CD4-positive, CD25-positive, alpha-beta regulatory T cell (primary cell): ENCODE measurements at regions not wholly inside any gene's neighbourhood (a gene's known extent, or its start where the extent isn't known, plus 50 kb on each side); places are given as distances from the start of the nearest gene placed in this dataset.

Source experiments
- ATAC-seq, 2 donors: fragments of 150-1000 bp; cut with Tn5 transposase; one replicate each; pipeline ENCODE4 v1.10.0; 2021; ENCODE audit warnings: low read depth in 2 of 2, moderate number of reproducible peaks in 2 of 2, moderate library complexity in 1 of 2
- DNase-seq, 3 donors: peaks; one replicate each; pipeline versions ENCODE4 v3.0.0 to v3.0.0-alpha.2; 2012 to 2022; ENCODE audit warnings: mixed read lengths in 1 of 3
- H3K27ac ChIP-seq: one replicate; pipeline ENCODE4 v1.7.0; 2013; ENCODE audit warnings: mild to moderate bottlenecking, low read length; ENCODE audit not compliant: insufficient read depth, poor library complexity, severe bottlenecking
- H3K27me3 ChIP-seq: one replicate; pipeline ENCODE4 v1.7.0; 2013; ENCODE audit warnings: low read length; ENCODE audit not compliant: control insufficient read depth, insufficient read depth
- H3K36me3 ChIP-seq: one replicate; pipeline ENCODE4 v1.7.0; 2013; ENCODE audit warnings: mild to moderate bottlenecking, low read length, moderate library complexity; ENCODE audit not compliant: control insufficient read depth, insufficient read depth
- H3K4me1 ChIP-seq: 2 replicates; pipeline ENCODE4 v1.7.0; 2013; ENCODE audit warnings: mild to moderate bottlenecking, low read length; ENCODE audit not compliant: insufficient read depth, control insufficient read depth, poor library complexity, severe bottlenecking
- H3K4me3 ChIP-seq: one replicate; pipeline ENCODE4 v1.7.0; 2013; ENCODE audit warnings: low read depth, mild to moderate bottlenecking, low read length, moderate library complexity
- H3K9me3 ChIP-seq, 2 experiments: 1 replicate in 1 of 2; 2 replicates in 1 of 2; pipeline ENCODE4 v1.7.0; 2013; ENCODE audit warnings: low read length in 2 of 2, mild to moderate bottlenecking in 1 of 2, moderate library complexity in 1 of 2; ENCODE audit not compliant: control insufficient read depth in 2 of 2
- H3K27ac Mint-ChIP-seq, 3 donors: one replicate each; pipeline ENCODE4 v1.8.0; 2020 to 2022; ENCODE audit warnings: mild to moderate bottlenecking in 3 of 3, mixed read lengths in 3 of 3, moderate library complexity in 2 of 3
- H3K27me3 Mint-ChIP-seq: one replicate; pipeline ENCODE4 v1.8.0; 2022; ENCODE audit warnings: mild to moderate bottlenecking, mixed read lengths
- H3K36me3 Mint-ChIP-seq: one replicate; pipeline ENCODE4 v1.8.0; 2020; ENCODE audit warnings: mixed read lengths
- H3K4me1 Mint-ChIP-seq, 4 donors: one replicate each; pipeline ENCODE4 v1.8.0; 2020 to 2022; ENCODE audit warnings: mixed read lengths in 4 of 4, mild to moderate bottlenecking in 1 of 4
- H3K4me3 Mint-ChIP-seq, 4 donors: one replicate each; pipeline ENCODE4 v1.8.0; 2020 to 2022; ENCODE audit warnings: mild to moderate bottlenecking in 4 of 4, mixed read lengths in 4 of 4, moderate library complexity in 3 of 4
- H3K9me3 Mint-ChIP-seq, 7 donors: one replicate each; pipeline ENCODE4 v1.8.0; 2020 to 2022; ENCODE audit warnings: mixed read lengths in 7 of 7, mild to moderate bottlenecking in 3 of 7, moderate library complexity in 2 of 7

DNA sequence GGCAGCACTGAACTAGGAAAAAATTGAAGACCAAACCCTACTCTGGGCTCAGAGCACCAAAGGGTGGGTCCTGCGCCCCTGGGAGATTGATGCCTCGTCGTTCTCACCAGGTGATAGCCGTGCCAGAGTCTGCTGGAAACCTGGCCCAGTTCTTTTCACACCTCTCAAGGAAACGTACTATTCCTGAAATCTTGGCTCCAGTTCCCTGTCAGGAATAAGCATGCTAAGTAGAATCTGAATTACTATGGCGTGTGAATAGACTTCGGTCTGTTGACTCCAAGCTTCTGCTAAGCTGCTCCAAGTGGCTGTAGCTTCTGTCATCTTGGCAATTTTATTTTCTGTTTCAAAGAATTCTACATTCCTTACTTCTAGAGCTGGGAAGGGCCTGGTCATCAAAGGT lies 75.4 kb downstream of the MARCHF4 start:
- Histone ChIP-seq H3K9me3 (no peaks in the 10 kb centered on the region), H3K36me3 (no peaks in the 10 kb centered on the region), H3K27me3 (peaks cover 4% of the 10 kb centered on the region), H3K4me1 (no peaks in the 10 kb centered on the region), H3K4me3 (no peak overlapping the region), H3K27ac (no peak overlapping the region)
- no peak overlapping the region for H3K4me3 Mint-ChIP-seq
- no peak for ATAC-seq
- no peaks in the 10 kb centered on the region for H3K36me3 Mint-ChIP-seq
- no peak overlapping the region for H3K27ac Mint-ChIP-seq
- no peak for DNase-seq
- H3K4me1 Mint-ChIP-seq: peaks cover 0 to 4% (median 2%) of the 10 kb centered on the region in 4 donors
- H3K9me3 Mint-ChIP-seq: no peaks in the 10 kb centered on the region
- H3K27me3 Mint-ChIP-seq: peaks cover 6% of the 10 kb centered on the region

DNA sequence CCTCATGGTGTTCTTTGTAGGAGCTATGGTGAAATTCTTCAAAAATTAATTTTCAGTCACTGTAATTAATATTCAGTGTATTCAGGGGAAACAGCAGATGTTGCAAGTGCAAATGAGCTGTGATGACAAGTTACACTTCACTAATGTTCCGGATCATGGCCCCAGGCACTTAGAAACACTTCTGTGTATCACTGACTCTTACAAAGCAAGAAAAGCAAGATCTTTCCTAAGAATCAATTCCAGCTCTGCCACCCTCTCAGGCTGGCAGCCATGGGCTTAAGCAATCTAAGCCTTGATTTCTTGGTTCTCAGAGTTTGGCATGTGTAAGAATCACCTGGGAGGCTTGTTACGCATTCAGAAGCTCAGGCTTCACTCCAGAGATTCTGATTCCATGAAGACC lies 78.0 kb downstream of the MARCHF4 start:
- no peaks in the 10 kb centered on the region for H3K4me1 ChIP-seq
- Mint-ChIP-seq H3K4me1 (peaks cover 0 to 4% (median 2%) of the 10 kb centered on the region in 4 donors), H3K27ac (no peak overlapping the region), H3K4me3 (no peak overlapping the region), H3K27me3 (no peaks in the 10 kb centered on the region), H3K36me3 (no peaks in the 10 kb centered on the region), H3K9me3 (no peaks in the 10 kb centered on the region)
- no peaks in the 10 kb centered on the region for H3K27me3 ChIP-seq
- H3K36me3 ChIP-seq: no peaks in the 10 kb centered on the region
- no peak overlapping the region for H3K27ac ChIP-seq
- H3K4me3 ChIP-seq: no peak overlapping the region
- ATAC-seq (no peak), DNase-seq (no peak)
- H3K9me3 ChIP-seq: no peaks in the 10 kb centered on the region

DNA sequence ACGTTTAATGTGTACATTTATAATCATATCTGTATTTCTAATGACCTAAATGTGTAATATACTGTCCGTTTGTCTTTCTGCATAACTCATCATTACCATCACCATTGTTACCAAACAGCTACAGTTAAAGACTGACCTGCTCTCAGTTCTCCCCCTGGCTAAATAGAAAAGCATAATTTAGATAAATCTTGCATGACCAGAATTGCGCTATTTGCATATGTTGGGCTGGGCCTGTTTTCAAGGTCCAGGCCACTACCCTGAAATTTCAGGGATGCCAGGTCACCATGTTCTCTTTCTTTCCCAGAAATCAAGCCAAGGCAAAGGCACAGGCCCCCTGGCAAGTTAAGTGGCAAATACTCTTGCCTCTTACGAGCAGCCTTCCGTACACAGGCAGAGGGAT lies 78.4 kb downstream of the MARCHF4 start:
- H3K9me3 ChIP-seq: no peaks in the 10 kb centered on the region
- ATAC-seq (no peak), DNase-seq (no peak)
- H3K4me3 Mint-ChIP-seq: no peak overlapping the region
- no peak overlapping the region for H3K27ac Mint-ChIP-seq
- H3K27me3 ChIP-seq: no peaks in the 10 kb centered on the region
- no peaks in the 10 kb centered on the region for H3K9me3 Mint-ChIP-seq
- H3K4me1 Mint-ChIP-seq: peaks cover 0 to 4% (median 2%) of the 10 kb centered on the region in 4 donors
- no peaks in the 10 kb centered on the region for H3K27me3 Mint-ChIP-seq
- no peaks in the 10 kb centered on the region for H3K36me3 ChIP-seq
- no peaks in the 10 kb centered on the region for H3K4me1 ChIP-seq
- no peak overlapping the region for H3K4me3 ChIP-seq
- H3K36me3 Mint-ChIP-seq: no peaks in the 10 kb centered on the region
- no peak overlapping the region for H3K27ac ChIP-seq

DNA sequence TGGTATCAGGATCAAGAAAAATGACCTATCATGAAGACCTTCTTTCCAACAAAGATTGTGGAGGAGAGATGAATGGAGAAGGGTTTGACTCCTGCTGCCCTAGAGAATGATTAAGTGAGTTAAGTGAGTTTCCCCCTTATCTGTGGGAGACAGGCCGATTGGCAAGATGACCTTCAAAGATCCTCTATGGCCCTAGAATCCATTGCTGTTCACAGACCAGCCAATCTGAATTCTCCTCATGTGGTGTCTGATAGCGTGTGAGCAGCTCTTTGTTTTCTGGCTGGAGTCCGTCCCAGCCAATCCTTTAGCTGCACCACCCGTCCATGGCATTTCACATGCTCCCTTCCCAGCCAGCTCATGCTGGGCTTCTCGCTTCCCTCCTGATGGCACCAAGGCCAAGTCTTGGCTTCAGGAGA lies 79.4 kb downstream of the MARCHF4 start:
- DNase-seq: no peak
- H3K4me1 ChIP-seq: no peaks in the 10 kb centered on the region
- Mint-ChIP-seq H3K36me3 (no peaks in the 10 kb centered on the region), H3K4me3 (no peak overlapping the region), H3K9me3 (no peaks in the 10 kb centered on the region), H3K4me1 (peaks cover 0 to 4% (median 2%) of the 10 kb centered on the region in 4 donors), H3K27ac (no peak overlapping the region), H3K27me3 (no peaks in the 10 kb centered on the region)
- no peak for ATAC-seq
- H3K4me3 ChIP-seq: no peak overlapping the region
- H3K36me3 ChIP-seq: no peaks in the 10 kb centered on the region
- no peak overlapping the region for H3K27ac ChIP-seq
- no peaks in the 10 kb centered on the region for H3K9me3 ChIP-seq
- H3K27me3 ChIP-seq: no peaks in the 10 kb centered on the region

DNA sequence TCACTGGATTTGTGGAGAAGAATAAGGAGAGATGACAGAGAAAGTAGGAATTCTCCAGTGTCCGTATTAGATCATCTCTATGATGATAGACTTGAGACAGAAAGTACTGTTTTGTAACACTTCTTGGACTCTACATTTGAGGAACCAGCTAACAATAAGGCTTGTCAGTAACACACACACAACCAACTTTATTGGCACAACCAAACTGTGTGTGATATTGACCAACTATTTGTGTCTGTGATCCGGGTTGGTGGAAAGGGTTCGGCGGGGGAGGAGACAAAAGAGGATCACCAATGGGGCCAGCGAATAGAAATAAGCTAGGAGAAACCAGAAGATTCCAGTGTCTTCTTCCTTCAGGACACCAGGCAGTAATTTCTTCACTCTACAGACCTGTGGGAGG lies 79.8 kb downstream of the MARCHF4 start:
- H3K4me3 Mint-ChIP-seq: no peak overlapping the region
- no peaks in the 10 kb centered on the region for H3K27me3 ChIP-seq
- no peaks in the 10 kb centered on the region for H3K36me3 Mint-ChIP-seq
- no peaks in the 10 kb centered on the region for H3K36me3 ChIP-seq
- no peaks in the 10 kb centered on the region for H3K9me3 Mint-ChIP-seq
- H3K27ac ChIP-seq: no peak overlapping the region
- H3K4me3 ChIP-seq: no peak overlapping the region
- H3K4me1 Mint-ChIP-seq: peaks cover 0 to 4% (median 2%) of the 10 kb centered on the region in 4 donors
- no peak overlapping the region for H3K27ac Mint-ChIP-seq
- no peak for DNase-seq
- no peaks in the 10 kb centered on the region for H3K9me3 ChIP-seq
- no peaks in the 10 kb centered on the region for H3K27me3 Mint-ChIP-seq
- ATAC-seq: no peak
- no peaks in the 10 kb centered on the region for H3K4me1 ChIP-seq

DNA sequence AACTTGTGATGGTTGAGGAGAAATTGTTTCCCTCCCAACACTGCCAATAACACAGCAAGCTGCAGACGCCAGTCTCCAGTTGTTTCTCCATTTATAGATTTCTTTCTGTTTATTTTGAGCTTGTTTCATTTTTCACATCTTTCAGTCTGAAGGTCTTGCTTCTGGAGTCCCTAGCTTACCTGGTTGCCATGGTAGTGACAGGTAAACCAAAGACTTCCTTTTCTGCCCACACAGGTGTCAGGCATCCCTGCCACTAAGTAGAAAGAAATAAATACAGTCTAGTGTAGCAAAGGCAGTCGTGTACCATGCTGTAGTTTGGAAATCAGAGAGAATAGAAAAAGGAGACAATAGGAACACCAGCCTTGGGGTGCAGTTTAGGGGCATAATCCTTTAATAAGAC lies 82.8 kb downstream of the MARCHF4 start:
- Mint-ChIP-seq H3K9me3 (no peaks in the 10 kb centered on the region), H3K36me3 (no peaks in the 10 kb centered on the region), H3K4me1 (peaks cover 0 to 3% (median 0%) of the 10 kb centered on the region in 4 donors), H3K4me3 (no peak overlapping the region), H3K27me3 (no peaks in the 10 kb centered on the region), H3K27ac (no peak overlapping the region)
- no peaks in the 10 kb centered on the region for H3K36me3 ChIP-seq
- H3K9me3 ChIP-seq: no peaks in the 10 kb centered on the region
- no peak for DNase-seq
- H3K4me1 ChIP-seq: no peaks in the 10 kb centered on the region
- no peaks in the 10 kb centered on the region for H3K27me3 ChIP-seq
- H3K27ac ChIP-seq: no peak overlapping the region
- no peak for ATAC-seq
- no peak overlapping the region for H3K4me3 ChIP-seq

DNA sequence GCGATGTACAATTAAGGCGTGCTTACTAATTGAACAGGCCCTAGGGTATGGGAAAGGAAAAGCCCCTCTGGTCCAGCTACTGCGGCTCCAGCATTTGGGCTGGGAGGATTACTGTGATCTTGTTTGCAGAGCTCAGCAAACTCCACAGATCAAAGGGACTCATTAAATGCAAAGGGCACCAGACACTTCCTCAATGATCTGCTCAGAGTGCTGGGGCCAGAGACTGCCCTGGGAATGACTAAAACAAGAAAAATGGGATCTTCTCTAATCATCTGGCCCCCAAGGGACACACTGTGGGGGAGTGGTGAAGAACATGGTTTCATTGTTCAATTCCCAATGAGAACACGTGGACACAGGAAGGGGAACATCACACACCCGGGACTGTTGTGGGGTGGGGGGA lies 85.0 kb downstream of the MARCHF4 start:
- ATAC-seq (no peak), DNase-seq (no peak)
- Mint-ChIP-seq H3K9me3 (peaks cover 0 to 1% (median 0%) of the 10 kb centered on the region in 7 donors), H3K36me3 (no peaks in the 10 kb centered on the region), H3K27ac (peak overlapping the region in 2 of 3 donors; percentile 48 to 57), H3K4me3 (no peak overlapping the region), H3K27me3 (no peaks in the 10 kb centered on the region), H3K4me1 (peaks cover 0 to 3% (median under 1%) of the 10 kb centered on the region in 4 donors)
- Histone ChIP-seq H3K27me3 (no peaks in the 10 kb centered on the region), H3K9me3 (no peaks in the 10 kb centered on the region), H3K4me1 (no peaks in the 10 kb centered on the region), H3K4me3 (no peak overlapping the region), H3K36me3 (no peaks in the 10 kb centered on the region), H3K27ac (no peak overlapping the region)

DNA sequence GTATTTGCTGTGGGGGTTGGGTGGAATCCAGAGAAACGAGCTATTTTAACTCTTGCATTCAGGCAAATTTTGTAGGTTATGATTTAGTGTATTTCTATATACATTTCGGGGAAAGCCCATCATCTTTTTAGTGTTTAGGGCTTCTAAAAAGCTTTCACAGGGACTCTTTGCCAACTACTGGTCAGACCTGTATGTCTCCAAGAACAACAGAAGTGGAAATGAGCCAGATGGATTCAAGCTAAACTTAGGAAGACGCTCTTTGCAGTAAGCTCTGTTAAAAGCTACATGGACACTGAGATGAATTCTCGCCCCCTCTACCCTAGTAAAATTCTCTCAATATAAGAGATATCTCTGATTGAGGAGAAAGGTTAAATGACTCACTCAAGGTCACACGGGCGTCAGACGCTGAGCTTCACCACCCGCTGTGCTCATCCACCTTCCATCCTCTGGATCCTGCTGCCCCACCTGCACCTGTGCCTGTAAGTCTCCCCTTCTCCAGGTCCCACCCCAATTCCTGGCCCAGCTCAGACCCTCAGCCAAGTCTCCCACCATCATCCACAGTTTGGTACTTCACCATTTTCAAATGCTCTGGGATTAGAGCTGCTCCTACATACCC lies 85.6 kb downstream of the MARCHF4 start:
- Histone ChIP-seq H3K27me3 (no peaks in the 10 kb centered on the region), H3K9me3 (no peaks in the 10 kb centered on the region), H3K36me3 (no peaks in the 10 kb centered on the region), H3K4me3 (no peak overlapping the region), H3K4me1 (no peaks in the 10 kb centered on the region), H3K27ac (no peak overlapping the region)
- DNase-seq: no peak
- H3K9me3 Mint-ChIP-seq: peaks cover 0 to 1% (median 0%) of the 10 kb centered on the region in 7 donors
- peaks cover 0 to 3% (median under 1%) of the 10 kb centered on the region in 4 donors for H3K4me1 Mint-ChIP-seq
- H3K27me3 Mint-ChIP-seq: no peaks in the 10 kb centered on the region
- H3K27ac Mint-ChIP-seq: peak overlapping the region in 2 of 3 donors; percentile 48 to 57
- H3K4me3 Mint-ChIP-seq: no peak overlapping the region
- ATAC-seq: no peak
- no peaks in the 10 kb centered on the region for H3K36me3 Mint-ChIP-seq
